PC-9 (cell line): ENCODE measurements at regions not wholly inside any gene's neighbourhood (a gene's known extent, or its start where the extent isn't known, plus 50 kb on each side); places are given as distances from the start of the nearest gene placed in this dataset.

Source experiments
- CTCF ChIP-seq: fragments of 200-600 bp; sonication (generic); conservative IDR thresholded peaks from 2 replicates; pipeline ENCODE4 v1.6.1; 2017; ENCODE audit warnings: mixed run types, antibody characterized with exemption, mild to moderate bottlenecking, moderate library complexity
- EZH2 ChIP-seq: fragments of 200-600 bp; sonication (generic); IDR thresholded peaks from 2 replicates; pipeline ENCODE4 v1.8.0; 2017; ENCODE audit warnings: antibody characterized with exemption, low read depth

GRCh38 chr11:15651816-15652215 is 537.1 kb downstream of the INSC start:
- TF ChIP-seq CTCF (no peak), EZH2 (no peak)
